A172 (cell line): ENCODE measurements at regions not wholly inside any gene's neighbourhood (a gene's known extent, or its start where the extent isn't known, plus 50 kb on each side); places are given as distances from the start of the nearest gene placed in this dataset.
"Not testable (repeated sequence)": the region's sequence is repeated elsewhere in the genome, so short reads cannot be mapped to it uniquely, and the experiment has no call there.

ENCODE experiments used
- DNase-seq: peaks from one replicate; pipeline ENCODE4 v3.0.0-alpha.2; 2015; ENCODE audit warnings: low spot score

GRCh38 chr7:20839196-20839735 lies 52.6 kb upstream of the SP8 start:
- peak; percentile 6 for DNase-seq

DNA sequence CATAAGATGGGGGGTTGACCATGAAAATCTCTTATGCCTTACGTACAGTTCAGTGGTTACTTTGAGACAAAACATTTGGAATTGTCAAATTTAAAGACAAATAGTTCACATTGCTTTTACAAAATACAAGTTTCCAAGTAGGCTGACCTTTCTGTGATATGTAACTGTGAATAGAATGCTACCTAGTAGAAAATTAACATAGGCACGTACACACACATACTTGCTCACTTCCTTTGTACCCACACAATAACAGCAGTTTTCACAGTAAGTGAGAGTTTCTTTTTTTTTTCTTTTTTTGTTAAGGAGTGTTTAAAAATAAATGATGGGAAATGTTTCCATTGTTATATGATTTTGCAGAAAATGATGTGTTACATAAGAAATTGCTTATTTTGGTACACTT lies 53.3 kb upstream of the SP8 start:
- DNase-seq = no peak

- DNase-seq = no peak
Observed at GRCh38 chr7:20846791-20847190, 60.1 kb upstream of the SP8 start.

GRCh38 chr7:20858951-20859350 lies 72.3 kb upstream of the SP8 start:
- no peak for DNase-seq

DNA sequence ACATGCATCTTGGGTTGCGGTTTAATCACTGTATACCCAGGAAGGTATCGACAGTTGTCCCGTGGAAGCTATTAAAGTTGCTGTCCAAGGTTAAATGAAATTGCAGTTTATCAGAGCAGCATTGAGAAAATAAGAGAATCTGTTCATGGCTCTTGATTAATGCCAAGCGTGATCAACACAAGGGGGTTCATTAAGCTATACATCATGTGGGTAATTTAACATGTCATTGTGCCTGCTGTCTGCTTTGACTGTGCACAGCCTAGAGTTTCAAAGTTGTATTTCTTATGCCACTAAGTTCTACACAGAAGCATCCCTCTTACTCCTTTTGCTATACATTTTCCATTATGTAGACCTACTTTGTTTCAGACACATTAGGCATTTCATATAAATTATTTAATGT lies 74.8 kb upstream of the SP8 start:
- DNase-seq = no peak

GRCh38 chr7:20862554-20862953 lies 75.9 kb upstream of the SP8 start:
- DNase-seq = no peak

GRCh38 chr7:20864221-20864620 lies 77.5 kb upstream of the SP8 start:
- DNase-seq = no peak

GRCh38 chr7:20865684-20866083 lies 79.0 kb upstream of the SP8 start:
- DNase-seq = no peak

DNA sequence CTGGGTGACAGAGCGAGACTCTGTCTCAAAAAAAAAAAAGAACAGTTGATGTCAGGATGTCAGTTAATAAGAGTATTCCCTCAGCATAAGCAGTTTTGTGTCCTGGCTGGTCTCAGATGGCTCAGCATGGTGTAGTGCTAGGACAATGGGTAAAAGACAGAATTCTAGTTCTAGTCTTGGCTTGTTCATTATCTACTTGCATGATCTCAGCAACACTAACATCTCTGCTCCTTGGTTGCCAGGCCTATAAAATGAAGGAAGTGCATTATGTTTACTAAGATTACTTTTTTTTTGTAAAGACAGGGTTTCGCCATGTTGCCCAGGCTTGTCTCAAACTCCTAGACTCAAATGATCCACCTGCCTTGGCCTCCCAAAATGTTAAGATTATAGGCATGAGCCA lies 84.3 kb upstream of the SP8 start:
- no peak for DNase-seq

- DNase-seq = no peak
Observed at GRCh38 chr7:20892776-20893175, 106.1 kb upstream of the SP8 start.

DNA sequence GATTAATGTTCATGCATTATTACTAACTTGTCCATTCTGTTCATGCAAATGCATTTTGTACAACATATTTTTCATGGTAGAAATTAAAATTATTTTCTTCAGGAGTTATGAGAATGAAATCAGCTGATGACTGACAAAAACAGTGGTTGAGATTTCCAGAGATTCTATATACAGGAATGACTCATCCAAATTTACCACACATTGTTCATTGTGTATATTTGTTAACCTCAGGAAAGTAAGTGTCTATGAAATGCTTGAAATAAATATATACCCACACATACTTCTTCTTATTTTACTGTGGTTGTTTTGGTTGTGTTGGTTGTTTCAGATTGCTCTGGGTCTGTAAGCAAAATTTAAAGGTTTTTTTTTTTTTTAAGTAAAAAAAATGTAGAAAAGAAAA lies 108.1 kb upstream of the SP8 start:
- peak; percentile 57 for DNase-seq

DNA sequence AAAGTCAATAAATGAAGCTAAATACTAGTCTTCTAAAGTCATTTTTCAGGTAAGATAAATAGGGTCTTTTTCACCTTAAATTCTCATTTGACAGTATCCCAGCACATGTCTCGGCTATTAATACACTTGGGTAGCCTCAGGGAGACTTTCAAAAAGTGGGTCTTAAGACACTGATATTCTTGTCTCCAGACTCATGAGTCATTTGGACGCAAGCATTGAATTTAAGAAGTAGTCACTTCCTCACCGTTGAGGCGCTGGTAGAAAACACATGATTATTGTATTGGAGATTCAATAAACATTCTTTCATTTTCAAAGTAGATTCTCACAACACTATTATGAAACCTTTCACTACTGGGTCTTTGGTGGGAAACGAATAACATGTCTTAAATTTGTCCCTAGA lies 108.9 kb upstream of the SP8 start:
- DNase-seq = peak; percentile 71

- no peak for DNase-seq
Observed at GRCh38 chr7:20896996-20897395, 110.3 kb upstream of the SP8 start.

DNA sequence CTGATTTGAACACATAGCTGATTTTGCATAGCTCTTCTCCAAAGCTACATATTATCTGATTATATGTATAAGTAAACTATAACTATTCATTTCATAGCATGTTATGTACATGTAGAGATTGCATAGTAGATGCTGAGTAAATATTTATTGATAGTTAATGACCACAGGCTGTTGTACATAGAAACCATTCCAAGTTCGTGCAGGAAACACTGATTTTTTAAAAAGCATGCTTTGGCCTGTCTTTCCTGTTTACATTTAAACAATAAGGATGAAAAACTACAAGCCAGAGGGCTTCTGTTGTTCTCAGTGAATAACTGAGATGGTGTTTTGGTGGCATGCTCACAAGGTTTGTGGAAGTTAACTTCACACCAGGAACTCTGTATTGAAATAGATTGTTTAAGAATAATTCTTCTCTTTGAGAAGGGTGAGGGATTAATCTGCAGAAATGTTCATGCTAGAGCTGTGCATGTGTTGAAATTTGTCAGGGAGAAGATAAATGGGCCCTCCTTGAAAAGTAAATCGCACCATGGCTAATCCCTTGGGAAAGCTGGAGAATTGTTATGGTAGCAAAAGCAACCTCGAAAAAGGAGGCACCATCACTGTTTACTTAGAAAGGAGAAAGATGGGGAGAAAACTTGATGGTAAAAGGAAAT lies 120.2 kb upstream of the SP8 start:
- no peak for DNase-seq

- no peak for DNase-seq
Observed at GRCh38 chr7:20911081-20911480, 124.4 kb upstream of the SP8 start.

GRCh38 chr7:20913853-20914252 lies 127.2 kb upstream of the SP8 start:
- no peak for DNase-seq

GRCh38 chr7:20916311-20916710 lies 129.6 kb upstream of the SP8 start:
- no peak for DNase-seq

- DNase-seq = no peak
Observed at GRCh38 chr7:20917603-20918002, 130.9 kb upstream of the SP8 start.

DNA sequence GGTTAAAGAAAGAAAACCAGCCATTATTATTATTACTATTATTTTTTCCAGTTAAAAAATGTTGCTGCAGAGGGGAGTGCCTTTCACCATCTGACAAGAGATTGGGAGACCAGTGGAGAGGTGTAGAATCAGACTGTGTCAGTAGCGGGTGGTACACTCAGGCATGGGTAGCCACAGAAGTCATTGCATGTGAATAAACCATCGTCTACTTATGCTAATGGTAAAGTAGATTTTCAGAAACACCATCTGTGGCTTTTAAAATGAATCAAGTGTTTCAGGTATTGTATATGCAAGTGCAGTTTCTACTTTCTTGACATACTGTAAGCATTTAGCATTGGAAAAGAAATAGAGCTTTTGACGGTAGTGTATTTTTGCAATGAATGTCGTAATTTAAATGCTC lies 131.5 kb upstream of the SP8 start:
- no peak for DNase-seq

GRCh38 chr7:20927178-20927577 lies 140.5 kb upstream of the SP8 start:
- DNase-seq = not testable (repeated sequence)

GRCh38 chr7:20927976-20928375 lies 141.3 kb upstream of the SP8 start:
- DNase-seq = no peak

DNA sequence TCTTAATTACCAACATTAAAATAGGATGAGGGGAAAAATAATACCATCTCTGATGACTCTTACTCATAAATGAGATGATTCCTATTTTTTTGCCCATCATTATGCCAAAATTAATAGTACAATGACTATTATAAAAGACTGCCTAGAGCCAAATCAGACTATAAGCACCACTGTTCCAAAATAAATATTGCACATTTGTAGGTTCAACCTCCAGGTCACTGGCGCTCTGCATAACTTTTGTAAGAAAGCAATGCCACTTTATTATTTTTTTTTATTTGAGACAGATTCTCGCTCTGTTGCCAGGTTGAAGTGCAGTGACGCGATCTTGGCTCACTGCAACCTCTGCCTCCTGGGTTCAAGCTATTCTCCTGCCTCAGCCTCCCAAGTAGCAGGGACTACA lies 142.5 kb upstream of the SP8 start:
- DNase-seq = no peak

DNA sequence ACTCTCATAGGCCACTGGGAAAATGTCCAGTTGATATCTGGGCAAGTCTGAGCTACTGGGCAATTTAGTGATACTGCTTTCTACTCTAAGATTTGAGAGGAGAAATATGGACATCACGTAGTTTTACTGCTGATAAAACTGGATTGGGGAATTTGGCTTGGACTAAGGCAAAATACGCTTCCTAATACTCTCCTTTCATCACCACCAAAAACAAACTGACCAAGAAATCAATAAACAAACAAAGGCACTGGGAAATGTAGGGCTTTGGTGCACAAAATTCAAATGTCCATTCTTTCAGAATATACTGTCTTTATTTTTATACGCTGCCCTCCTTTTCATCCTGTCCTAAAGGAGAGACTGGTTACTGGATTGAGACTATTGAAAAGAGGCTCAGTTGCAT lies 145.1 kb upstream of the SP8 start:
- DNase-seq = no peak
